NCI-H1092 (cell line): ENCODE measurements at regions not wholly inside any gene's neighbourhood (a gene's known extent, or its start where the extent isn't known, plus 50 kb on each side); places are given as distances from the start of the nearest gene placed in this dataset.
A peak's percentile ranks its signal among the peaks of the same experiment; 100 is the strongest.

Source experiments
- DNase-seq: peaks from one replicate; lab custom pipeline; 2025; lab: John Stamatoyannopoulos, UW

GRCh38 chr10:28250782-28251181 is 52.1 kb downstream of the MPP7 start:
- DNase-seq: no peak

GRCh38 chr10:28250358-28250757 is 52.5 kb downstream of the MPP7 start:
- DNase-seq: no peak

GRCh38 chr10:28249512-28249911 is 53.4 kb downstream of the MPP7 start:
- no peak for DNase-seq

- no peak for DNase-seq
Measured at GRCh38 chr10:28248092-28248491, 54.8 kb downstream of the MPP7 start.

DNA sequence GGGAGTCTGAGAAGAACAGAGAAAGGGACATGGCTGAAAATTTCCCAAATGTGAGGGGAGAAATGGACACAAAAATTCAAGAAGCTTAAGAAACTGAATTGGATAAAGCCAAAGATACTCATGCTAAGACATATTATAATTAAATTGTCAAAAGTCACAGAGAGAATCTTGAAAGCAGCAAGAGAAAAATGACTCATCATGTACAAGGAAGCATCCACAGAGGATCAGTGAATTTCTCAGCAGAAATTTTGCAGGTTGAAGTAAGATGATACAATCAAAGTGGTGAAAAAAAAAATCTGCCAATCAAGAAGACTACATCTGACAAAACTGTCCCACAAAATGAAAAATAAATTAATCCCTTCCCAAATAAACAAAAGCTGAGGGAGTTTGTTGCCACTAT is 56.8 kb downstream of the MPP7 start:
- DNase-seq: no peak

- DNase-seq: no peak
Measured at GRCh38 chr10:28243923-28244322, 58.9 kb downstream of the MPP7 start.

DNA sequence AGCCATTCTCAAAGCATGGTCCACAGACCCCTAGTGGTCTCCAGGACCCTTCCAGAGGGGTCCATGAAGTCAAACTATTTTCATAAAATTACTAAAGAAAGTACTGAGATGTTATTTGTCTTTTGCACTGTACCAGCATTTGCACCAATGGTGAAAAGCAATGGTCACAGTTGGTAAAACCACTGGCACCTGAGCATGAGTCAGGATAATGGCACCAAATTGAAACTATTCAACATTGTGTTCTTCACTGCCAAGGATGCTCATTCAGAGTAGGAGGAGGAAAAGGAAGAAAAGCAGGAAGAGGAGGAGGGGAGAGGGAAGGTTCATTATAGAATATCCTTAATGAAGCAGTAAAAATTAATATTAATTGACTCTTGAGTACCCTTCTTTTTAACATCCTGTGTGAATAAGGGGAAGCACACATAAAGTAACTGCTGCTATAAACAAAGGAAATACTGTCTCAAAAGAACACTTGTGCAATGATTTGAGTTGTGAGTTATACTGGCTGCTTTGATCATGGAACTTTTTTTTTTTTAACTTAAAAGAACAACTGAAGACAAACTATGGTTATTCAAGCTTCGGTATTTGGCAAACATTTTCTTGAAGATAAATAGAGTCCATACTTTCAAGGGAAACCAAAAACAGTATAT is 60.2 kb downstream of the MPP7 start:
- no peak for DNase-seq

DNA sequence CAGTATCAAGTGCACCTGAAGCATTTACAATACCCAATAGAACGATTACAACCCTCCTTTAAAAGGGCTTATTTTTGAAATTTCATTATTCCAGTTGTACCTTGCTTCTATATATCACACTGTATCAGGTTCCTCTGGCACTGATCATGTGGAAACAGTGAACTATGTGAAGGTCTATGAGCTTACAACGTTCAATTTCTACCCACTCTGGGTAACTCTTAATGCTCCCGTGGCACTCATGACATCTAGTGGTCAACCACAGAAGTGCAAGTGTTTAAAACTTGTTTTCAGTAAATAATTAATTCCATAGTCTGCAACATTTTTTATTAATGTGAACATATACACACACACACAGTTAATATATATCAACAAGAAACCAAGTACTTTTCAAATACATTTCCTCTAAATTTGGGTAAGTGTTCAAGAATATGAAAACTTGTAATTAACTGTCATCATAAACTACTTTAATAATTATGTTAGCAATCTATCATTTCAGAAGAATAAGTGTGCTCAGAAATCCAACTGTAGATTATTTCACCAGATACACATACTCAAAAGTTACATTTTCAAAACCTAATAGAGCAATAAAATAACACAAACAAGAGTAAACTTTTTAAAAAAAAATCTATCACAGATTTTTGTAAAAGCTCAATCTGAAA is 61.0 kb downstream of the MPP7 start:
- DNase-seq: peak; percentile 7

- no peak for DNase-seq
Measured at GRCh38 chr10:28240400-28240799, 62.5 kb downstream of the MPP7 start.

DNA sequence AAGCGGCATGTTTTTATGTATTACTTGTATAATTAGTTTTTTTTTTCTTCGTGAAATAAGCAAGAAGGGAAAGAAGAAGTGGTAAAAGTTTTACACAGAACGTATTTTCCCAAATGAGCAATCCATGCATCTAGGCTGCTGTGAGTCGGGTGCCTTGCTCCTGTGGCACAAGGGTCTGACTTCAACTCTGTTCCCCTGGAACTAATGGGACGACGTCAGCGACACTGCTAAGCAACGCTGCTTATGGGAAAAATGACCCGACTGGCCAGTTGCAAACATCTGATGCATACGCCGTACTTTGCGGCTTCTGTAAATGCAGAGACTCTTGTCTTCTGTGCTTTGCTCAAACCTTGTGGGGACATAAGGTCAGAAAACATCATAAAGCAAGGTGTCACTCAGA is 66.3 kb downstream of the MPP7 start:
- no peak for DNase-seq

GRCh38 chr10:28220811-28221210 is 82.1 kb downstream of the MPP7 start:
- no peak for DNase-seq

DNA sequence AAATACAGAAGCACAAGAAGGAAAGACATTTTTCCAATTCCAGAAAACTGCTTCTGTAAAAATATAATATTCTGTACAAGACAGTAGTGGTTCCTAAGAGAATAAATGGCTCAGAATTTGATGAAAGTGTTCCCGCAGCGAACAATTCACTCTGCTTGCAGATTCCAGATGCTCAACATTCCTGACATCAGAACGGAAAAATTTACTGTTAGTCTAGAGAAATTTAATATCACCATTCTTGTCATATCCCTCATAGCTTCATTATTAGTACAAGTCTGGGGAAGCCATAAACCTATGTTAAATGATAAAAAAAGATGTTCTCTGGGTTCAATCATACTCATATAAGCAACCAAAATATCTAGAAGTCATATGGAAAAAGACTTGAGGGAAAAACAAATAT is 83.6 kb downstream of the MPP7 start:
- no peak for DNase-seq

DNA sequence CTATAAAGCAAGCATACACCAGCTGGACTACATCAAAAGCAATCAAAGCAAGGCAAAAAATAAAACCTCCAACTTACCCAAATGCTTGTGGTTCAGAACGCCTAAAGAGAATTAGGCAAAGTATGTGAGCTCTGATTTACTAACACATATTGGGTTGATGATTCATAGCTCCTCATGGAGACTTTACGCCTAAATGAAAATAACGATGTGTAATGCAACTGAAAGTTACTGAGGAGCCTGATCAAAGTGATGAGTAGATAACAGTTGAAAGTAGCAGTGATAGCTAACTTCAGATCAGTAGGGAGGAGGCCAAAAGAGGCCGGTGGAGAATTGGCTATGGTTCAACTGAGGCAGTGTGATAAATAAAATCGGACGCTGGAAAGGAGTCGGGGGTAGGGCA is 85.0 kb downstream of the MPP7 start:
- DNase-seq: no peak

DNA sequence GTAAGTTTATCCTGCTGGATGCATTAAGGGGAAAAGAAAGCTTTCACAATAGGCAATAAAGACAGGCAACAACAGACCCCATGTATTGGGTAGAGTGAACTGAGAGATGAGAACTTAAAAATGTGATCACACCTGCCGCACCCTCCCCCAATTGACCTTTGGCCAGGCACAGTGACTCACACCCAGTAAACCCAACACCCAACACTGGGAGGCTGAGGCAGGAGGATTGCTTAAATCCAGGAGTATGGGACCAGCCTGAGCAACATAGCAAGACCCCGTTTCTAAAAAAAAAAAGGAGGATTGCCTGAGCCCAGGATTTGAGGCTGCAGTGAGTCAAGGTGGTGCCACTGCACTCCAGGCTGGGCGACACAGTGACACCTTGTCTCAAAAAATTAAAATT is 86.9 kb downstream of the MPP7 start:
- DNase-seq: no peak

DNA sequence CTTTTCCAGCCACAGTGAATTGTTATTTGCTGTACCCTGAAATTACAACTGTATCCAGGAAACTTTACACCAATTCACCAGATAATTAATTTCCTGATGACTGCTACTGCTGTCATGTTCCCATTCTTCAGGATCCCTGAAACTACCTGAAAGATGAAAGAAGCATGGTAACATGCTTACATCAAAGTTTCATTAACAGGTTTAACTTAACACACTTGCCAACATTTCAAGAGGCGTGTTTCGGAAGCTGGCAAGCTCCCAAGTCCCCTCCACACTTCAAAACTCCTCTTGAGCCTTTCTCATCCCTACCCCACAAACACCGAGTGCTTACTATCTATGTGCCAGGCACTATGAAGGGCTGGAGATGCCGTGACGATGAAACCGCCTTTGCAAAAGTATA is 88.6 kb downstream of the MPP7 start:
- no peak for DNase-seq

DNA sequence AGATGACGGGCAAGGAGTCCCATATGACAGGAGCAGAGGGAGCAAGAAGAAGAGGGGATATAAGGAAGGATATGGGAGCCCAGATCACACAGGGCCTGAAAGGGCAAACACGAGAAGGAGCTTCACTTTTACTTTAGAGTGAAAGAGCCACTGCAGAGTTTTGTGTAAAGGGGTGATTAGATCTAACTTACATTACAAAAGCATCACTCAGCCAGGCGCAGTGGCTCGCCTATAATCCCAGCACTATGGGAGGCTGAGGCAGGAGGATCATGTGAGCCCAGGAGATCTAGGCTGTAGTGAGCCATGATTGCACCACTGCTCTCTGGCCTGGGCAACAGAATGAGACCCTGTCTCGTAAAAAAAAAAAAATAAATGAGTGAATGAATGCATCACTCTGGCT is 91.1 kb downstream of the MPP7 start:
- DNase-seq: no peak

DNA sequence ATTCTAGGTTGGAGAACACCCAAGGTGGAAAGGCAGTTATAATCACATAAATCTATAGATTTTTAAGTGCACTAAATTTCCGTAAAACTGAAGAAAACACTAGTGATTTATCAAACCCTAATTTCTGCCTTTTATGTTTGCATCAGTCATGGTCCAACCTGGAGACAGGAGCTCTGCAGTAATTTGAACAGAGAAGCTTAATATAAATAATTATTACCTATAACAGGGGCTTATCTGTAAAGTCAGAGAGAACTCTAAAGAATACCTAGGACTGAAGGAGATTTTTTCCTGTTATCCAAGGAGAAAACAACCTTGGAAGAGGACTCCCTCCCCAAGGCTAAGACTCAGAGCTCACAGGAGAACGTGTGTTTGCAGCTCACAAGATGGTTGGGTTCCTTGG is 95.1 kb downstream of the MPP7 start:
- DNase-seq: no peak

DNA sequence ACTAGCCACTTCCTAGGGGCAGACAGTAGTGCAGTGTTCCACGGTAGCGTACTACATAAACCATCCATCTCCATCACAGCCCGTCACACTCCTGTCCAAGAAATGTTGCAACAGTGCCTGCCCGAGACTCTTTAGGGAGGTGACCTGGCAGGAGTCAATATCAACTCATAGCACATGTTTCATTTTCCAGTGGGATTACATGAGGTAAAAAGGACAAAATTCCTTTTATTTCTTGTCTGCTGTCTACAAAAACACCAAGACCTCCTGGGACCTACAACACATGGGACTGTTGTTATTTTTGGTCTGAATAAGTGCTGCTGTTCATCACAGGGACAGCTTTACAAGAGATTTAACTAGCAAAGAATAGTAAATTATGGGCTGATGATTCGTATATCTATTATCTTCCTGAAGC is 99.9 kb downstream of the MPP7 start:
- no peak for DNase-seq

GRCh38 chr10:28201410-28202400 is 101.2 kb downstream of the MPP7 start:
- no peak for DNase-seq

DNA sequence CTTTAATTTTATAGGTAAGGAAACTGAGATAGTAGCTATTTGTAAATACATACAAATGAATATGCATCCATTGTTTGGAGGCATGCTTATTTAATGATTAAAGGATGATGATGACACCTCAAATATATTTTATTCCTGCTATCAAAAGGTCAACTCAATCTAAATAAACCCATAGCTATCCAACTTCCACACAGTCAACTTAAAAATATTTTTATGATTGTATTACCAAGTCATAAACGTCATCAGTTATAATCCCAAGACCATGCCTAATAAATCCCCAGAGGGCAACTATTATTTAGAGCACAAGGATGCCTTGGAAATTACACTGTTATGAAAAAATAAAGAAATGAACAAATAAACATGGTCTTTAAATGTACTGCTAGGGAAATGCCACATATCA is 102.1 kb downstream of the MPP7 start:
- no peak for DNase-seq

DNA sequence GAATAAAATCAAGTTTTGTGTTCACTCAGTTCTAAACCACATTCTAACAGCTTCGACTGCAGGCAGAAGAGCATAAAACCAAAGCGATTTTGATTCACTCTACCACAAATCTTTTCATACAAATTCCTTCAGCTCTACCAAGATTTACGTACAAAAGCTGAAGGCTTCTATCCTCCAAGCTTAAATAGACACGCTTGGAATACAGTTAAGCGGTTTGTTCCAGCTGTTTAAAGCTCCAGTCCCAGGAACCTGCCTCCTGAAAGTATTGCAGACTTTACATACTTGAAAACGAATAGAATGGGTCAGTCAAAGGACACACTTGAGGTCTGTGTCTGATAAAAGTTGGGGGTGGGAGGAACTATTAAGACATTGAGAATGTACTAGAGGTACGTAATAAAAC is 102.9 kb downstream of the MPP7 start:
- no peak for DNase-seq

- DNase-seq: no peak
Measured at GRCh38 chr10:28190196-28190595, 112.7 kb downstream of the MPP7 start.

- DNase-seq: no peak
Measured at GRCh38 chr10:28188526-28188925, 114.3 kb downstream of the MPP7 start.
